ENCODE measurements at regions not wholly inside any gene's neighbourhood (a gene's known extent, or its start where the extent isn't known, plus 50 kb on each side); places are given as distances from the start of the nearest gene placed in this dataset.
A peak's percentile ranks its signal among the peaks of the same experiment; 100 is the strongest.
"Not testable (repeated sequence)": the region's sequence is repeated elsewhere in the genome, so short reads cannot be mapped to it uniquely, and the experiment has no call there.

- DNase-seq: no peak
Observed at GRCh38 chr7:130789436-130789835, 55.4 kb upstream of the KLF14 start.

GRCh38 chr7:130791746-130792145 is 57.7 kb upstream of the KLF14 start:
- no peak for DNase-seq

- DNase-seq: no peak
Observed at GRCh38 chr7:130793855-130794618, 60.0 kb upstream of the KLF14 start.

GRCh38 chr7:130794619-130794922 is 60.6 kb upstream of the KLF14 start:
- DNase-seq: no peak

- not testable (repeated sequence) for DNase-seq
Observed at GRCh38 chr7:130796425-130796824, 62.4 kb upstream of the KLF14 start.

DNA sequence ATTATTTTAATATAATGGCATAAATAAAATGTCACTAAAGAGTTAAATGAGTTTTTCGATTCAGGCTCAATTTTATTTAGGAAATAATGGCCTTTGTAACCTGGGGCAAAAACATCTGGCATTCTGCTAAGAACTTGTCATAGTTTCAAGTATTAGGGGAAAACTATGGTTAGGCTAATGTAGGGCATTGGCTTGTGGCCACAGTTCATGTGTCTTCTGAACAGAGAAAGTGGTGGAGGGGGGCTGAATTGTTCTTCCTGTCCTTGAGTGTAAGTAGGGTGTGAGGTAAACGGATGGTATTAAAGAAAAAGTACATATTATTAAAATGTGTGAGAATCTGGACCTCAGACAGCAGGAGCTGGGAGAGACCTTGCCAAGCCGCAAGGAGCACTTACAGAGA is 69.1 kb upstream of the KLF14 start:
- DNase-seq: no peak

DNA sequence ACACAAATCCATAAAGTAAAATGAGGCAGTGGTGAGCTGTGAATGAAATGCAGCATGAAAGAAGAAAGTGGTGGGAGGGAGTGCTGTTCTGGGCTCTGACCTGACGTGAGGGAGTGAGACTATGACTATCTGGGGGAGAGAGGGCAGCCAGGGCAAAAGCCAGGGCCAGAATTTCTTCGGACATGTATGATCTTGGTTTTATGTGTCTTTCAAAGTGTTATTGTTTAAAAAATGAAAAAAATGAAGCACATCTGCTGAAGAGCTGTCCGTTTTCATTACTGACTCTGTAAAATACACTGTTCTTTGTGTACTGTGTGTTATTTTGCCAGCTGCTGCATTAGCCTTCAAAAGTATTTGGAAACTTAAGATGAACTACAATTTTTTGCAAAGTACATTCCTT is 70.2 kb upstream of the KLF14 start:
- no peak for DNase-seq

DNA sequence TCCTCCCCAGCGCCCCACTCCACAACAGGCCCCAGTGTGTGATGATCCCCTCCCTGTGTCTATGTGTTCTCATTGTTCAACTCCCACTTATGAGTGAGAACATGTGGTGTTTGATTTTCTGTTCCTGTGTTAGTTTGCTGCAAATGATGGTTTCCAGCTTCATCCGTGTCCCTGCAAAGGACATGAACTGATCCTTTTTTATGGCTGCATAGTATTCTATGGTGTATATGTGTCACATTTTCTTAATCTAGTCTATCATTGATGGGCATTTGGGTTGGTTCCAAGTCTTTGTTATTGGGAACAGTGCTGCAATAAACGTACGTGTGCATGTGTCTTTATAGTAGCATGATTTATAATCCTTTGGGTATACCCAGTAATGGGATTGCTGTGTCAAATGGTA is 78.8 kb upstream of the KLF14 start:
- not testable (repeated sequence) for DNase-seq

- no peak for DNase-seq
Observed at GRCh38 chr7:130814778-130815335, 80.8 kb upstream of the KLF14 start.

DNA sequence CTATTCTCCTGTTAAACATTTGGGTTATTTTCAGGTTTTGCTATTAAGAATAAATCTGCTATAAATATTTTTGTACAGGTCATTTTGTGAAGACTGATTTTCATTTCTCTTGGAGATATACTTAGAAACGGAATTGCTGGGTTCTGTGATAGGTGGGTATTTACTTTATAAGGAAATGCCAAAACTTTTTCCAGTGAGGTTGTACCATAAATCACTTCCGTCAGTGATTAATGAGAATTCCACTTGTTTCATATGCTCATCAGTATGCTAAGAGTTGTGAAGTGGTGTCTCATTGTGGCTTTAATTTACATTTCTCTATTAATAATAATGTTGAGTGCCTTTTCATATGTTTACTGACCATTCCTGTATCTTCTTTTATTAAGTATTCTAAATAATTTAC is 84.0 kb upstream of the KLF14 start:
- DNase-seq: no peak

DNA sequence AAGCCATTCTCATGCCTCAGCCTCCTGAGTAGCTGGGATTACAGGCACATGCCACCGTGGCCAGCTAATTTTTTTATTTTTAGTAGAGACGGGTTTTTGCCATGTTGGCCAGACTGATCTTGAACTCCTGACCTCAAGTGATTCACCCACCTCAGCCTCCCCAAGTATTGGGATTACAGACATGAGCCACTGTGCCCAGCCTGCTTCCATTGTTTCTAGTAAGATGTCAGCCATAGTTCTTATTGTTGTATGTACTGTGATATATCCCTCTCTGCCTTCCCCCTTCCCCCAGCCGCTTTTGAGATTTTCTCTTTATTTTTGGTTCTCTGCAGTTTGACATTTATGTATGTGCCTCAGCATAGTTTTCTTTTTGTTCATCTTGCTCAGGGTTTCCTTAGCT is 87.9 kb upstream of the KLF14 start:
- no peak for DNase-seq

DNA sequence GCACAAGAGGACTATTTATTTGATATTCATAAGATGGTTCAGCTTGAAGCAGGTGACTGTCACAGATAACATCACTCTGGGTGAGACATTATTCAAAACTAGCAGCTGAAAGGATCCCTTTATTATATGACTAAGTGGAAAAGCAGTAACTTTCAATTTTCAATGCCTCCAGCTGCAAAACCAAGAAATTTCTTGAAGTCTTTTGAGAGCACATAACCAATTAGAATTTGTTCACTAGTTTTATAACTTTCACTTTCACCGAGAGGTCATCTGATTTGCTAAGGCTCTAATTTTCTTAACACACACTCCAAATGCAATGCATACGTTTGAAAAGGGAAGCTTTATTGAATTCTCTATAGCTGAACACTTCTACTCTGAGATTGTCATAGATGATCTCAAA is 88.6 kb upstream of the KLF14 start:
- DNase-seq: no peak

- DNase-seq: no peak
Observed at GRCh38 chr7:130823060-130823459, 89.1 kb upstream of the KLF14 start.

DNA sequence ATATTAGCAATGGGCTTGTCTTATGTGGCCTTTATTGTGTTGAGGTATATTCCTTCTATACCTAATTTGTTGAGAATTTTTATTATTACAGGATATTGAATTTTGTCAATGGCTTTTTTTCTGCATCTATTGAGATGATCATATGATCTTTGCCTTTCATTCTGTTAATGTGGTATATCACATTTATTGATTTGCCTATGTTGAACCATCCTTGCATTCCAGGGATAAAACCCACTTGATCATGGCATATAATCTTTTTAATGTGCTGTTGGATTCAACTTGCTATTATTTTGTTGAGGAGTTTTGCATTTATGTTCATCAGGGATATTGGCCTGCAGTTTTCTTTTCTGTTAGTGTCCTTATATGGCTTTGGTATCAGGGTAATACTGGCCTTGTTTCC is 91.8 kb upstream of the KLF14 start:
- no peak for DNase-seq

DNA sequence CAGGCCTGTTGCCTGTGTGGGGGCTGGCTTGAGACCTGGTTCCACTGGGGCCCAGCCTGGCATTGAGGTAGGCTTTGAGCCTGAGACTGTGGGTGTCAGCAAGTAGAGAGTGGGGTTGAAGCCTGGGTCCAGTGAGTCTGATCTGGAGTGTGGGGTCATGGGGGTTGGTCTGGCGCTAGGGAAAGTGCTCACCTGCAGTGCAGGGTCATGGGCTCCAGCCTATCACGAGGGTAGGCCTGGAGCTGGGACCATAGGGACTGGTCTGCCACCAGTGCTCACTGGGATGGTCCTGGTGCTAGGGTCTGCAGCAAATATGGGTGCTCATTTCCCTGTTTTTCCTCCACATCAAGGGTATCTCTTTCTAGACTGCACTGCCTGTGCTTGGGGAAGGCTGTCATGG is 95.4 kb upstream of the KLF14 start:
- no peak for DNase-seq

- no peak for DNase-seq
Observed at GRCh38 chr7:130831322-130831721, 97.3 kb upstream of the KLF14 start.

- DNase-seq: peak; percentile 43
Observed at GRCh38 chr7:130831817-130832481, 97.9 kb upstream of the KLF14 start.

DNA sequence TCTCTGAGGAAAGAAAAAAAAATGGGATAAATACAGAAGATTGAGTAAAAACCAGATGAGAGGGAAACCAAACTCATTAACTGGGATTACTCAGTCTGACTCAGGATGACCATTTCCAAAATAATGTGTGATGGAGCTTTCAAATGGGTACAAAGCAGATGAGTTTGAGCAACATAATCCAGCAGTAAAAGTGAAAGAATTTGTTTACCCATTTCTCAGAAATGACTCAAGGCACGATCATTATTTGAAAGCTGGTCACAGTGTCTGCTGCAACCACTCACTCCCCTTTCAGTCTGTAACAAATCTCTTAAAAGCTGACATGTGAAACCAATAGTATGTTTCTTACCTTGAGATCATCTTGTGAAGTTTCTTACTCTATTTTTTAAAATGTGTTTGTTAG is 104.7 kb upstream of the KLF14 start:
- no peak for DNase-seq

DNA sequence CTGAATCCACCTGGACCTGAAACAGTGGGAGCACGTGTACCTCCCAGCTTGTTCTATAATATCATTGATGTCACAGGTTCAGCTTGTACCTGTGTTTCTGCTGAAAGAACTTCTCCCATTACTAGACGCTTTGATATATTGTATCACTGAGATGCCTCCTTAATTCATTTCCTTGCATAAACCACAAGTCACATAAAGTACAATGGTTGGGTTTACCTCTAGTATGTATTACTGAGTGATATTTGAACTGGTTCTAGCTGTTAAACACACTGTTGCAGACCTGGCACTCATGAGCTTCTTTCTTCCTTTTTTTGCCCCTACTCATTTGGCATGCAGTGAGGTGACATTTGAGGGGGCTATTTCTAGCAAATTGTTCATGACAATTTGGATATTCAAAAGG is 106.6 kb upstream of the KLF14 start:
- DNase-seq: no peak

GRCh38 chr7:130841416-130841815 is 107.4 kb upstream of the KLF14 start:
- DNase-seq: no peak

DNA sequence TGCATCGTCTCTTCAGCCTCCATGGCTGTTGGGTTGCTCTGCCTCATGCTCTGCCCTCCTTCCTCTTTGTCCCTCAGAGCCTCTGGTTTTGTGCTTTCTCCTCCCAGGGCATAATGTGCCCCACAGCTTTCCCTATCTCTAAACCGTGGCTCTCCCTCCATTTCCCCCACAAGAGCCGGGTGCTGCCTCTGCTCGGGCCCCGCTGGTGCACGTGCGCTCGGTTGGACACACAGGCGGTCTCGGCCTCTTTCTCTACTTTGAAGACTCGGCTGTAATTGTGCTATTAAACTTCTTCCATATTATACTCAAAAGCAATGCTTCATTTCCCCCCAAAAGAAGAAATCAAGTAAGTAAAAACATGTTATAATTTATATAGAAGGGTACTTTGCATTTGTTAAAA is 109.7 kb upstream of the KLF14 start:
- no peak for DNase-seq

- no peak for DNase-seq
Observed at GRCh38 chr7:130844811-130845580, 111.0 kb upstream of the KLF14 start.

GRCh38 chr7:130845581-130846085 is 111.6 kb upstream of the KLF14 start:
- DNase-seq: no peak

- no peak for DNase-seq
Observed at GRCh38 chr7:130849604-130850003, 115.6 kb upstream of the KLF14 start.
